NT2/D1 (cell line): ENCODE measurements at regions not wholly inside any gene's neighbourhood (a gene's known extent, or its start where the extent isn't known, plus 50 kb on each side); places are given as distances from the start of the nearest gene placed in this dataset.

Source experiments
- YY1 ChIP-seq: IDR thresholded peaks from 2 replicates; pipeline ENCODE4 v1.6.1; 2011; ENCODE audit not compliant: insufficient read length, insufficient read depth
- ZNF274 ChIP-seq: IDR thresholded peaks from 2 replicates; pipeline ENCODE4 v1.6.1; 2011; ENCODE audit warnings: mild to moderate bottlenecking, low read depth, low read length

DNA sequence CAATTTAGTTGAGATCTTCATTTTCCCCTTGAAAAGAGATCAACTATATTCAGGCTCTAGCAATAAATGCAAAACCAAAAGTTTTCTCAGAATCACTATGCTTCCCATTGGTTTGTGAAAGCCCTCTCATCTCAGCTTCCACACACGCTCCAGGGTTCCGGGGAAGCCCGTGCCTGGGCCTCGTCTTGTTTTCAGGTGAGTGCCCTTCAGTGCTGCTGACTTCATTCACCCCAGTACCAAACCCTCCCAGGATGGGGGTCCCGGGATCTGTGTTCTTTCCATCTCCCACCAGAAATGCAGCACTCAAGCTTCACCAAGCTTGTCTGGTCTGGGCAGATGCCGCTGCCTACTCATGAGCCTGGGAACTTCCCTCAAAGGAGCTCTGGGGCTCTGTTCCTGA lies 97.7 kb downstream of the TEX29 start:
- TF ChIP-seq YY1 (no peak), ZNF274 (no peak)
